Testis (tissue), 2 donors: ENCODE measurements at regions not wholly inside any gene's neighbourhood (a gene's known extent, or its start where the extent isn't known, plus 50 kb on each side); places are given as distances from the start of the nearest gene placed in this dataset.
A peak's percentile ranks its signal among the peaks of the same experiment; 100 is the strongest.

ENCODE experiments used
- DNase-seq: peaks from one replicate; pipeline ENCODE4 v3.0.0-alpha.2; 2019
- H3K27ac ChIP-seq, 2 donors: fragments of 200-600 bp; sonication (generic); one replicate each; pipeline ENCODE4 v1.5.1; 2019
- H3K27me3 ChIP-seq: fragments of 200-600 bp; sonication (generic); one replicate; pipeline ENCODE4 v1.5.1; 2019
- H3K36me3 ChIP-seq: fragments of 200-600 bp; sonication (generic); one replicate; pipeline ENCODE4 v1.5.1; 2017; ENCODE audit warnings: low read depth; ENCODE audit errors: missing control alignments
- H3K4me1 ChIP-seq: fragments of 200-600 bp; sonication (generic); one replicate; pipeline ENCODE4 v1.5.1; 2019
- H3K4me3 ChIP-seq, 2 donors: fragments of 200-600 bp; sonication (generic); one replicate each; pipeline ENCODE4 v1.5.1; 2017 to 2019
- H3K9me3 ChIP-seq: fragments of 200-600 bp; sonication (generic); one replicate; pipeline ENCODE4 v1.5.1; 2017
- CTCF ChIP-seq, 3 experiments: fragments of 450-650 bp in 2 of 3; fragments of 200-600 bp in 1 of 3; sonication (generic) in 1 of 3; IDR thresholded peaks; one replicate each; pipeline ENCODE4 v1.5.1; 2016 to 2019; ENCODE audit warnings: antibody characterized with exemption in 3 of 3, mild to moderate bottlenecking in 2 of 3, moderate library complexity in 1 of 3
- POLR2A ChIP-seq: fragments of 450-650 bp; IDR thresholded peaks from one replicate; pipeline ENCODE4 v1.6.1; 2017; ENCODE audit warnings: antibody characterized with exemption, mild to moderate bottlenecking, moderate library complexity
- WGBS, 2 donors: methylation state at CpG; one replicate each; pipeline ENCODE4 v1.1.5; 2018; 5-methylcytosine and 5-hydroxymethylcytosine counted together
- intact Hi-C: fragments of 100-400 bp; cut with DNase I; formaldehyde crosslinking; loops from one replicate; pipeline ENCODE4 v1.15.1; 2023; ENCODE audit warnings: low total_unique reads

DNA sequence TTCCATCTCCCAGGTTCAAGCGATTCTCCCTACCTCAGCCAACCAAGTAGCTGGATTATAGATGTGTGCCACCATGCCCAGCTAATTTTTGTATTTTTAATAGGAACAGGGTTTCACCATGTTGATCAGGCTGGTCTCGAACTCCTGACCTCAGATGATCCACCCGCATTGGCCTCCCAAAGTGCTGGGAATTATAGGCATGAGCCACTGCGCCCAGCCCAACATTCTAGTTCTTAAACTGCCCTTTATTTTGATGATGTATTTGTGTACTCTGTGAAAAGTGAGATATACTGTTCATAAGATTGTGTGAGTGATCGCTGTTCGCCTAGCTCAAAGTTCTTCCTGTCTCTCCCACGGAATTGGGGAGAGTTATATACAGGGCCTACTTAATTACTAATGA is 93.1 kb downstream of the HFE start:
- Histone ChIP-seq H3K4me1 (no peaks in the 10 kb centered on the region), H3K9me3 (no peaks in the 10 kb centered on the region), H3K36me3 (no peaks in the 10 kb centered on the region), H3K27ac (no peak overlapping the region), H3K4me3 (no peak overlapping the region), H3K27me3 (no peaks in the 10 kb centered on the region)
- WGBS, 2 donors = 91 to 96% methylated on average over 7 of the region's 7 CpGs
- TF ChIP-seq POLR2A = no peak
- intact Hi-C loops = no loop called here
- DNase-seq = no peak

DNA sequence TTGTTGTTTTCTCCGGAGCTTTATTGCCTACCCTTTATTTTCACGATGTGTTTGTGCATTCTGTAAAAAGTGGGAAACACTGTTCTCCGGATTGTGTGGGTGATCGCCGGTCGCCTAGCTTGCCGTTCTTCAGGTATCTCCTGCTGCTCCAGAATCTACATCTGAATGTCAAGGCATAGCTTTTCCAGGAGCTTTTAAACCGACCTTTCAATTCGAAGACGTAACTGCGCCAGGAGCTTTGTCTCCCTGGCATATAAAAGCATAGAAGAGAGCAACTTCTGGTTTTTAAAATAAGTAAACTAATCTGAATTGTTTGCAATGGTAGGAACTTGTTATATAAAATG is 96.0 kb downstream of the HFE start:
- no peak for DNase-seq
- TF ChIP-seq POLR2A = no peak
- no peak for TF ChIP-seq CTCF (IDR thresholded peaks at IDR 0.05)
- peak overlapping the region; percentile 79 to 85 for H3K27ac ChIP-seq
- no peaks in the 10 kb centered on the region for H3K4me1 ChIP-seq
- H3K4me3 ChIP-seq = peak overlapping the region; percentile 39 to 63
- 1% methylated on average over 11 of the region's 11 CpGs for WGBS, 2 donors
- no peaks in the 10 kb centered on the region for H3K27me3 ChIP-seq
- H3K36me3 ChIP-seq = no peaks in the 10 kb centered on the region
- H3K9me3 ChIP-seq = no peaks in the 10 kb centered on the region
- intact Hi-C loops = no loop called here

- 0 to 1% methylated on average over 15 to 36 of the region's 36 CpGs for WGBS, 2 donors
- intact Hi-C loops = no loop called here
- H3K36me3 ChIP-seq = no peaks in the 10 kb centered on the region
- no peak for TF ChIP-seq CTCF (IDR thresholded peaks at IDR 0.05)
- TF ChIP-seq POLR2A = peak; percentile 87
- H3K9me3 ChIP-seq = no peaks in the 10 kb centered on the region
- no peaks in the 10 kb centered on the region for H3K27me3 ChIP-seq
- H3K27ac ChIP-seq = peak overlapping the region; percentile 79 to 85
- H3K4me3 ChIP-seq = peak overlapping the region; percentile 39 to 63
- no peaks in the 10 kb centered on the region for H3K4me1 ChIP-seq
- peak; percentile 80 for DNase-seq
These were observed 96.5 kb downstream of the HFE start for GRCh38 chr6:26183581-26184366.

DNA sequence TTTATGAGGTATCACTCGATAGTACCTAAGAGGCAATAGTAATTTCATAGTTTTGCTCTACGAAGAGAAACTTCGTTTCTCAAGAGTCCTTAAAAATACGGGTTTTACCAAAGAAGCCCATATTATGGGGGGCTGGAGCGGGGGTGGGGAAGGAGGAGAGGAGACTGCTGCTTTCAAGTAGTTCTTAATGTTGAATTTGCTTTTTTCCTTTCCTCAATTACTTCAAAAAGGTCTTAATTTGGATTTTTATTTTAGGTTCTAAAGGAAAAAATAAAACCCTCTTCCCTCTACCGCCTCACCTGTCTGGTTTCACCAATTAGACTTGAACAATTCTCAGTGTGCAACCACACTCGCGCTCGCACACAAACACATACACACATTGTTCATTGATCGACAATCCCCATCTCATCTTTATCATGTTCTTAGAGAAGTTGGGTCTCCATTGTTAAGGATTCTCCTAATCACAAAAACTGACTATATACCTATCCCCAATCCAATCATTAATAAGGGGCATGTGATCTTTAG is 97.2 kb downstream of the HFE start:
- no peak for TF ChIP-seq CTCF (IDR thresholded peaks at IDR 0.05)
- TF ChIP-seq POLR2A = no peak
- no peaks in the 10 kb centered on the region for H3K9me3 ChIP-seq
- no peak for DNase-seq
- intact Hi-C loops = no loop called here
- WGBS, 2 donors = 35 to 43% methylated on average over 10 of the region's 10 CpGs
- peak overlapping the region; percentile 39 to 63 for H3K4me3 ChIP-seq
- no peaks in the 10 kb centered on the region for H3K36me3 ChIP-seq
- H3K4me1 ChIP-seq = no peaks in the 10 kb centered on the region
- H3K27me3 ChIP-seq = no peaks in the 10 kb centered on the region
- H3K27ac ChIP-seq = peak overlapping the region; percentile 79 to 85

DNA sequence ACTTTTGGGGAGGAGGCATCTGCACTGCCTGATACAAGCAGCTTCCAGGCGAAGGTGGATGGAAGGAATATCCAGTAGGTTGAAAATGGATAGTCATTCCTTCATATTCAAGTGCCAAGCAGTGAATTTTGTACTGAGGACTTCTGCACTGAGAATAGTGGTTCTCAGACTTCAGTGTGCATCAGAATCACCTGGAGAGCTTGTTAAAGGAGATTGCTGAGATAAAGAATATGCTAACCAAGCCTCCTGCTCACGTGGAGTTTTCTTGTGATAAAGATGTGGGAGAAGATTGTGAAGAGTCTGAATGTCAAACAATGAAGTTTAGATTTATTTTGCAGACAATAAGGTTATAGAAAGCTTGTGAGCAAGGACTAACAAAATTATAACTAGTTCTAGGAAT is 97.8 kb downstream of the HFE start:
- Histone ChIP-seq H3K4me1 (no peaks in the 10 kb centered on the region), H3K27ac (no peak overlapping the region), H3K27me3 (no peaks in the 10 kb centered on the region), H3K36me3 (no peaks in the 10 kb centered on the region), H3K9me3 (no peaks in the 10 kb centered on the region), H3K4me3 (no peak overlapping the region)
- DNase-seq = no peak
- no peak for TF ChIP-seq CTCF (IDR thresholded peaks at IDR 0.05)
- TF ChIP-seq POLR2A = no peak
- 69 to 89% methylated on average over 2 of the region's 2 CpGs for WGBS, 2 donors
- intact Hi-C loops = no loop called here
